ENCODE measurements at regions not wholly inside any gene's neighbourhood (a gene's known extent, or its start where the extent isn't known, plus 50 kb on each side); places are given as distances from the start of the nearest gene placed in this dataset.
"Not testable (repeated sequence)": the region's sequence is repeated elsewhere in the genome, so short reads cannot be mapped to it uniquely, and the experiment has no call there.

GRCh38 chr9:6147846-6148245, 67.8 kb upstream of the IL33 start:
- TF ChIP-seq, protein P1, sequence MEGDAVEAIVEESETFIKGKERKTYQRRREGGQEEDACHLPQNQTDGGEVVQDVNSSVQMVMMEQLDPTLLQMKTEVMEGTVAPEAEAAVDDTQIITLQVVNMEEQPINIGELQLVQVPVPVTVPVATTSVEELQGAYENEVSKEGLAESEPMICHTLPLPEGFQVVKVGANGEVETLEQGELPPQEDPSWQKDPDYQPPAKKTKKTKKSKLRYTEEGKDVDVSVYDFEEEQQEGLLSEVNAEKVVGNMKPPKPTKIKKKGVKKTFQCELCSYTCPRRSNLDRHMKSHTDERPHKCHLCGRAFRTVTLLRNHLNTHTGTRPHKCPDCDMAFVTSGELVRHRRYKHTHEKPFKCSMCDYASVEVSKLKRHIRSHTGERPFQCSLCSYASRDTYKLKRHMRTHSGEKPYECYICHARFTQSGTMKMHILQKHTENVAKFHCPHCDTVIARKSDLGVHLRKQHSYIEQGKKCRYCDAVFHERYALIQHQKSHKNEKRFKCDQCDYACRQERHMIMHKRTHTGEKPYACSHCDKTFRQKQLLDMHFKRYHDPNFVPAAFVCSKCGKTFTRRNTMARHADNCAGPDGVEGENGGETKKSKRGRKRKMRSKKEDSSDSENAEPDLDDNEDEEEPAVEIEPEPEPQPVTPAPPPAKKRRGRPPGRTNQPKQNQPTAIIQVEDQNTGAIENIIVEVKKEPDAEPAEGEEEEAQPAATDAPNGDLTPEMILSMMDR (IDR thresholded peaks at IDR 0.05) = no peak
- ChIA-PET POLR2A (no interaction called here), CTCF (no interaction called here)
- Mint-ChIP-seq H3K27me3 (peaks cover 5% of the 10 kb centered on the region), H3K9me3 (no peaks in the 10 kb centered on the region), H3K4me1 (ENCODE audit: low read depth) (no peaks in the 10 kb centered on the region), H3K27ac (no peak overlapping the region), H3K4me3 (no peak overlapping the region), H3K36me3 (ENCODE audit: low read depth) (no peaks in the 10 kb centered on the region)
- ATAC-seq (no peak), DNase-seq (no peak)
- intact Hi-C loops (cut with micrococcal nuclease) = no loop called here

DNA sequence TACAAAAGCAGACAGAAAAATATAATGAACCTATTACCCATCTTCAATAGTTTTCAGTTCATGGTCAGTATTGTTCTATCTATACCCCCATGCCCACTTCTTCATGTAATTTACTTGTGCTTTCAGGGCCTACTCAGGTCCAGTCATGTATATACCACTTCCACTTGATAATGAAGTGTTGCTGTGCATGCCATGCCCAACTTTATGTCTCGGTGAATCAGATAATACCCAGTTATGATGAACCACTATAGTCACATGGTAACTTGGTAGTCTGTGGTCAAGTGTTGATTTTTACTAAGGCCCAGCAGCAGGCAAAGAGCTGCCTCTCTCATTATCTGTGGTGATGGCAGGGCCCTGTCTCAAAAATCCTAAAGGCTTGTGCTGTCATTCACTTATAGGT, 70.7 kb upstream of the IL33 start:
- ChIA-PET CTCF (no interaction called here), POLR2A (no interaction called here)
- Mint-ChIP-seq H3K27me3 (no peaks in the 10 kb centered on the region), H3K36me3 (ENCODE audit: low read depth) (no peaks in the 10 kb centered on the region), H3K9me3 (no peaks in the 10 kb centered on the region), H3K27ac (no peak overlapping the region), H3K4me1 (ENCODE audit: low read depth) (no peaks in the 10 kb centered on the region), H3K4me3 (no peak overlapping the region)
- no peak for DNase-seq
- TF ChIP-seq, protein P1 (IDR thresholded peaks at IDR 0.05) = no peak
- intact Hi-C loops (cut with micrococcal nuclease) = no loop called here
- no peak for ATAC-seq

DNA sequence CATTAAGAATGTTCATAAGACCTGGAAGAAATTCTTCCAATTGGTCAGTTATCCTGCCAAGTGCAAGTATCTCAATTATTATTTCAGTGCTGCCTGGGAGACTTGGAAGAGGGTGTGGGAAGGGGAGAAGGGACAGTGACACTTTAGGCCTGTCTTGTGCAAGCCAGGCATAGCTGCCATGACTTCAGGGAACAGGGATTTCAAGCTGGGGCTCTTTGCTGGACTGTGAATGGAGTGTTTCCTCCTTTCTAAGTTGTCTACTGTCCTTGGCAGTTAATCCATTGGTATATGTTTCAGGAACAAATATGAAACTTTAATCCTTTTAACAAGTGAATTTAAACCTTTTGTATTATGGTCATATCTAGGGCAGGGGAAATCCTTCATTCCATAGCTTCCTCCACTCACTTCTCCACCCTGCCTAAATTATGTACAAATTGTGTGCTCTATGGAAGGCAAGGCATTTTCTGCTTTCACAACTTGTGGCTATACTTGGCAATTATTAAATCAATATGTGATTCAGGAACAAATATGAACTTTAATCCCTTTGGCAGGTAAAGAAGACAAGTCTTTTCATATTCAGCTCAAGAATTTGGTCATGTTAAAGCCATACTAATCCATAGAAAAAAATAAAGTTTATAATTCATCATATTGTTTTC, 72.7 kb upstream of the IL33 start:
- Mint-ChIP-seq H3K27me3 (peaks cover 2% of the 10 kb centered on the region), H3K9me3 (no peaks in the 10 kb centered on the region), H3K4me3 (no peak overlapping the region), H3K4me1 (ENCODE audit: low read depth) (no peaks in the 10 kb centered on the region), H3K27ac (no peak overlapping the region), H3K36me3 (ENCODE audit: low read depth) (no peaks in the 10 kb centered on the region)
- ChIA-PET POLR2A (no interaction called here), CTCF (interaction anchor here (1.1 kb wide), 1 partner anchor 62 kb away, joined by 3 read pairs; no protein-coding TSS in a partner anchor)
- intact Hi-C loops (cut with micrococcal nuclease) = no loop called here
- TF ChIP-seq, protein P1 (IDR thresholded peaks at IDR 0.05) = no peak
- ATAC-seq (no peak), DNase-seq (no peak)

GRCh38 chr9:6135780-6136179, 79.8 kb upstream of the IL33 start:
- H3K27ac Mint-ChIP-seq; H3K4me1 Mint-ChIP-seq (ENCODE audit: low read depth); CTCF ChIA-PET; H3K4me3 Mint-ChIP-seq; DNase-seq; H3K36me3 Mint-ChIP-seq (ENCODE audit: low read depth); H3K27me3 Mint-ChIP-seq; POLR2A ChIA-PET; H3K9me3 Mint-ChIP-seq; ATAC-seq; intact Hi-C loops (cut with micrococcal nuclease): not testable (repeated sequence)

DNA sequence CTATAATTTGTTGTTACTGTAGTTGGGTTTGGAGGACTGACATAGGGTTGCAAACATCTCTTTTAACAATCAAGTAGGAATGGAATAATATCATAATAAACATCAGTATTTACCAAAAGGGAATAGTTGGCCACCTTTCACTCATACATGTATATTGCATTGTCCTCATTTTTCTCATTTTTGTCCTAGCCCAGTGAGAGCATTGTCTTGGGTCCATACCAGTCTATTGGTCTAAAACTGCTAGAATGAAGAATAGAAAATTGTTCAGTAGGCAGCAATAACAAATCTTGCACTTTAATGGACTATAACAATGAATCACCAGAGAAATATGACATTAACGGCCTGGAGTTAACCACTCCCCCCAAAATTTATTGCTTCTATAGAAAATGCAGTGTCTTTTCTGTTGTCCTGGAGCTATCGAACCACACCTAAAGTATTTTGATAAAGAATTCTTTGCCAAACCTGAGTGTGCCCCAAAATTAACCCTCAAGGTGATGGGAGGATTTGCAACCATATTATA, 80.9 kb upstream of the IL33 start:
- no peak overlapping the region for H3K27ac Mint-ChIP-seq
- H3K4me3 Mint-ChIP-seq = no peak overlapping the region
- ChIA-PET POLR2A (no interaction called here), CTCF (interaction anchor here (0.6 kb wide), 1 partner anchor 12 kb away, joined by 3 read pairs; no protein-coding TSS in a partner anchor)
- DNase-seq (no peak), ATAC-seq (no peak)
- H3K27me3 Mint-ChIP-seq = peaks cover 8% of the 10 kb centered on the region
- H3K36me3 Mint-ChIP-seq (ENCODE audit: low read depth) = no peaks in the 10 kb centered on the region
- H3K9me3 Mint-ChIP-seq = no peaks in the 10 kb centered on the region
- intact Hi-C loops (cut with micrococcal nuclease) = no loop called here
- H3K4me1 Mint-ChIP-seq (ENCODE audit: low read depth) = peaks cover 4% of the 10 kb centered on the region
- TF ChIP-seq, protein P1 (IDR thresholded peaks at IDR 0.05) = no peak
